WTC11 (cell line): ENCODE measurements at regions not wholly inside any gene's neighbourhood (a gene's known extent, or its start where the extent isn't known, plus 50 kb on each side); places are given as distances from the start of the nearest gene placed in this dataset.

Experiments used
- ATAC-seq: fragments of 200-7000 bp; cut with Tn5 transposase; 2 replicates; pipeline ENCODE4 v1.10.0; 2021; ENCODE audit warnings: mild to moderate bottlenecking, moderate library complexity
- CTCF ChIA-PET: fragments of 300-600 bp; sonication (Branson Sonifier 250); formaldehyde crosslinking; loops from one replicate; lab custom pipeline; 2021; ENCODE audit warnings: antibody characterized with exemption; lab: Charles Lee
- POLR2A ChIA-PET: fragments of 350-600 bp; sonication (Branson Sonifier 250); formaldehyde crosslinking; loops from one replicate; lab custom pipeline; 2021; ENCODE audit warnings: antibody characterized with exemption; lab: Charles Lee
- DNase-seq: peaks from one replicate; pipeline ENCODE4 v3.0.0; 2021; ENCODE audit warnings: low spot score
- H3K27ac Mint-ChIP-seq: 2 replicates; pipeline ENCODE4 v1.8.0; 2021; ENCODE audit warnings: mixed read lengths
- H3K27me3 Mint-ChIP-seq: 2 replicates; pipeline ENCODE4 v1.8.0; 2021; ENCODE audit warnings: low read depth, mild to moderate bottlenecking, moderate library complexity, mixed read lengths
- H3K36me3 Mint-ChIP-seq: 2 replicates; pipeline ENCODE4 v1.8.0; 2021; ENCODE audit warnings: mixed read lengths
- H3K4me1 Mint-ChIP-seq: 2 replicates; pipeline ENCODE4 v1.8.0; 2022; ENCODE audit warnings: mixed read lengths
- H3K4me3 Mint-ChIP-seq: 2 replicates; pipeline ENCODE4 v1.8.0; 2021; ENCODE audit warnings: mild to moderate bottlenecking, moderate library complexity, mixed read lengths
- H3K9me3 Mint-ChIP-seq: 2 replicates; pipeline ENCODE4 v1.8.0; 2021; ENCODE audit warnings: mixed read lengths
- E2F4 ChIP-seq: sonication (generic); formaldehyde crosslinking; IDR thresholded peaks from 2 replicates; pipeline ENCODE4 v1.8.1; 2022; ENCODE audit warnings: low read depth, mild to moderate bottlenecking, moderate library complexity, missing genetic modification reagents, borderline replicate concordance
- ETV6 ChIP-seq: sonication (generic); formaldehyde crosslinking; IDR thresholded peaks from 2 replicates; pipeline ENCODE4 v1.8.1; 2022; ENCODE audit warnings: mild to moderate bottlenecking, missing genetic modification reagents
- FOXJ3 ChIP-seq: sonication (generic); formaldehyde crosslinking; IDR thresholded peaks from 2 replicates; pipeline ENCODE4 v1.9.0; 2021; ENCODE audit warnings: missing genetic modification reagents, mild to moderate bottlenecking, borderline replicate concordance
- IRF1 ChIP-seq: sonication (generic); formaldehyde crosslinking; IDR thresholded peaks from 2 replicates; pipeline ENCODE4 v1.8.0; 2023; ENCODE audit warnings: missing genetic modification reagents
- NR2C2 ChIP-seq: sonication (generic); formaldehyde crosslinking; IDR thresholded peaks from 2 replicates; pipeline ENCODE4 v1.8.0; 2022; ENCODE audit warnings: mild to moderate bottlenecking, missing genetic modification reagents
- STAT6 ChIP-seq: sonication (generic); formaldehyde crosslinking; conservative IDR thresholded peaks from 2 replicates; pipeline ENCODE4 v1.8.1; 2023; ENCODE audit warnings: mild to moderate bottlenecking, low read depth, missing genetic modification reagents, moderate library complexity
- ZNF281 ChIP-seq: sonication (generic); formaldehyde crosslinking; IDR thresholded peaks from 2 replicates; pipeline ENCODE4 v1.8.0; 2023; ENCODE audit warnings: mild to moderate bottlenecking, missing genetic modification reagents
- ZNF425 ChIP-seq: fragments of 250-450 bp; sonication (Bioruptor Pico); conservative IDR thresholded peaks from 2 replicates; pipeline ENCODE4 v1.9.0; 2021; ENCODE audit warnings: mild to moderate bottlenecking

- POLR2A ChIA-PET, result no interaction called here
- H3K9me3 Mint-ChIP-seq, result no peaks in the 10 kb centered on the region
These were observed 156.0 kb upstream of the TWIST2 start for GRCh38 chr2:238691596-238692491.

GRCh38 chr2:238692562-238692961, 155.3 kb upstream of the TWIST2 start:
- Mint-ChIP-seq H3K27ac (no peak overlapping the region), H3K27me3 (no peaks in the 10 kb centered on the region), H3K4me1 (no peaks in the 10 kb centered on the region), H3K4me3 (no peak overlapping the region), H3K36me3 (no peaks in the 10 kb centered on the region), H3K9me3 (no peaks in the 10 kb centered on the region)
- DNase-seq (no peak), ATAC-seq (no peak)
- TF ChIP-seq IRF1 (CRISPR knock-in tag) (no peak), ZNF425 (CRISPR knock-in tag) (no peak), ETV6 (CRISPR knock-in tag) (no peak)
- CTCF ChIA-PET, result interaction anchor here (0.7 to 1.2 kb wide), 3 partner anchors 119 to 325 kb away, joined by 3 read pairs; no protein-coding TSS in a partner anchor
- POLR2A ChIA-PET, result no interaction called here

More at GRCh38 chr2:238691596-238692491, 156.0 kb upstream of the TWIST2 start:
- DNase-seq, result no peak
- CTCF ChIA-PET, result interaction anchor here (1.1 to 1.2 kb wide), 2 partner anchors 118 to 283 kb away, joined by 3 read pairs; no protein-coding TSS in a partner anchor
- Mint-ChIP-seq H3K27ac (no peak overlapping the region), H3K4me1 (peaks cover 4% of the 10 kb centered on the region), H3K27me3 (no peaks in the 10 kb centered on the region), H3K4me3 (no peak overlapping the region), H3K36me3 (no peaks in the 10 kb centered on the region)
- ATAC-seq, result no peak
- TF ChIP-seq E2F4 (CRISPR knock-in tag), result no peak
- TF ChIP-seq, all 79 proteins: peak for 0

- Mint-ChIP-seq H3K27me3 (no peaks in the 10 kb centered on the region), H3K4me3 (no peak overlapping the region), H3K9me3 (no peaks in the 10 kb centered on the region), H3K4me1 (no peaks in the 10 kb centered on the region), H3K27ac (no peak overlapping the region), H3K36me3 (no peaks in the 10 kb centered on the region)
- POLR2A ChIA-PET, result interaction anchor here (0.5 kb wide), 1 partner anchor 1963 kb away, joined by 3 read pairs; no protein-coding TSS in a partner anchor
- TF ChIP-seq ZNF281 (CRISPR knock-in tag) (no peak), FOXJ3 (CRISPR knock-in tag) (no peak), ZNF425 (CRISPR knock-in tag) (no peak), STAT6 (CRISPR knock-in tag) (no peak), NR2C2 (CRISPR knock-in tag) (no peak)
- DNase-seq, result no peak
- CTCF ChIA-PET, result interaction anchor here (0.7 to 1.2 kb wide), 3 partner anchors 120 to 326 kb away, joined by 3 read pairs; no protein-coding TSS in a partner anchor
- no peak for ATAC-seq
These were observed 154.4 kb upstream of the TWIST2 start for GRCh38 chr2:238693337-238694093.
